SK-N-SH (cell line): ENCODE measurements at regions not wholly inside any gene's neighbourhood (a gene's known extent, or its start where the extent isn't known, plus 50 kb on each side); places are given as distances from the start of the nearest gene placed in this dataset.

Experiments used
- CTCF ChIA-PET: fragments of 300-600, 350-600 bp; formaldehyde crosslinking; extraction: SDS; loops from one replicate; lab custom pipeline; 2021; lab: Yijun Ruan, JAX
- POLR2A ChIA-PET: fragments of 350-600 bp; sonication (Branson Sonifier 250); formaldehyde crosslinking; extraction: SDS; loops from one replicate; lab custom pipeline; 2020; ENCODE audit warnings: antibody characterized with exemption, inconsistent platforms; lab: Yijun Ruan, JAX
- DNase-seq: peaks from one replicate; pipeline ENCODE4 v3.0.0; 2012
- H2AFZ ChIP-seq: fragments of 200-600 bp; sonication (generic); 2 replicates; pipeline ENCODE4 v1.8.1; 2016; ENCODE audit warnings: antibody characterized with exemption, mild to moderate bottlenecking, low read depth
- H3F3A ChIP-seq: fragments of 200-600 bp; sonication (generic); replicated peaks from 2 replicates; pipeline ENCODE3; 2016; ENCODE audit warnings: antibody characterized with exemption, mild to moderate bottlenecking; ENCODE audit not compliant: insufficient read depth
- H3K27ac ChIP-seq, 2 experiments: fragments of 200-500 bp in 1 of 2; fragments of 200-600 bp in 1 of 2; sonication (Bioruptor generic) in 1 of 2; sonication (generic), shearing (Covaris generic) in 1 of 2; 2 replicates each; pipeline versions ENCODE4 v1.5.1 to v1.6.1; 2014 to 2016; ENCODE audit warnings: low read depth in 2 of 2, inconsistent platforms in 1 of 2, low read length in 1 of 2, mild to moderate bottlenecking in 1 of 2, mixed read lengths in 1 of 2
- H3K27me3 ChIP-seq: fragments of 200-600 bp; sonication (generic), shearing (Covaris generic); 2 replicates; pipeline ENCODE4 v1.6.1; 2016; ENCODE audit warnings: mixed run types; ENCODE audit not compliant: insufficient read depth
- H3K36me3 ChIP-seq, 2 experiments: fragments of 200-500 bp in 1 of 2; fragments of 200-600 bp in 1 of 2; sonication (Bioruptor generic) in 1 of 2; sonication (generic) in 1 of 2; replicated peaks in 1 of 2; 2 replicates each; pipeline versions ENCODE3 to v1.5.1; 2014 to 2016; ENCODE audit warnings: low read length in 1 of 2, mild to moderate bottlenecking in 1 of 2; ENCODE audit not compliant: insufficient read depth in 2 of 2, control insufficient read depth in 1 of 2
- H3K4me1 ChIP-seq, 2 experiments: fragments of 200-500 bp in 1 of 2; fragments of 200-600 bp in 1 of 2; sonication (Bioruptor generic) in 1 of 2; sonication (generic), shearing (Covaris generic) in 1 of 2; 2 replicates each; pipeline versions ENCODE4 v1.5.1 to v1.6.1; 2014 to 2016; ENCODE audit warnings: low read depth in 1 of 2, low read length in 1 of 2, mixed run types in 1 of 2; ENCODE audit not compliant: insufficient read depth in 2 of 2, control insufficient read depth in 1 of 2
- H3K4me2 ChIP-seq: fragments of 200-600 bp; sonication (generic), shearing (Covaris generic); 2 replicates; pipeline ENCODE4 v1.6.1; 2017; ENCODE audit warnings: mixed run types
- H3K4me3 ChIP-seq, 2 experiments: fragments of 200-500 bp in 1 of 2; fragments of 200-600 bp in 1 of 2; sonication (Bioruptor generic) in 1 of 2; sonication (generic), shearing (Covaris generic) in 1 of 2; 2 replicates each; pipeline versions ENCODE4 v1.5.1 to v1.8.1; 2014 to 2016; ENCODE audit warnings: low read depth in 2 of 2, inconsistent platforms in 1 of 2, low read length in 1 of 2, mild to moderate bottlenecking in 1 of 2, mixed read lengths in 1 of 2, moderate library complexity in 1 of 2
- H3K79me2 ChIP-seq: fragments of 200-600 bp; sonication (generic); 2 replicates; pipeline ENCODE4 v1.8.1; 2017; ENCODE audit warnings: mild to moderate bottlenecking; ENCODE audit not compliant: insufficient read depth
- H3K9ac ChIP-seq: fragments of 200-600 bp; sonication (generic); 2 replicates; pipeline ENCODE4 v1.6.1; 2017; ENCODE audit warnings: mixed run types
- H3K9me2 ChIP-seq: fragments of 200-600 bp; sonication (generic); 2 replicates; pipeline ENCODE4 v1.6.1; 2017; ENCODE audit warnings: mixed run types
- H3K9me3 ChIP-seq: fragments of 200-600 bp; sonication (generic); 2 replicates; pipeline ENCODE4 v1.6.1; 2017; ENCODE audit warnings: mixed run types, mild to moderate bottlenecking, moderate library complexity
- H4K20me1 ChIP-seq: fragments of 200-600 bp; sonication (generic); 2 replicates; pipeline ENCODE4 v1.6.1; 2017; ENCODE audit warnings: mild to moderate bottlenecking, mixed run types; ENCODE audit not compliant: insufficient read depth
- ELF1 ChIP-seq: IDR thresholded peaks from 2 replicates; pipeline ENCODE4 v1.4.0; 2012
- EZH2phosphoT487 ChIP-seq: fragments of 200-600 bp; sonication (generic); IDR thresholded peaks from 2 replicates; pipeline ENCODE4 v1.6.1; 2017; ENCODE audit warnings: low read depth, mixed run types, mild to moderate bottlenecking, antibody characterized with exemption, moderate library complexity, borderline replicate concordance
- FOXM1 ChIP-seq: IDR thresholded peaks from 2 replicates; pipeline ENCODE4 v1.4.0; 2012; ENCODE audit warnings: low read depth, mild to moderate bottlenecking
- GABPA ChIP-seq: IDR thresholded peaks from 2 replicates; pipeline ENCODE4 v1.4.0; 2012; ENCODE audit warnings: low read depth, mild to moderate bottlenecking
- JUND ChIP-seq: IDR thresholded peaks from 2 replicates; pipeline ENCODE4 v1.4.0; 2012
- MEF2A ChIP-seq: IDR thresholded peaks from 2 replicates; pipeline ENCODE4 v1.4.0; 2012; ENCODE audit warnings: low read depth, borderline replicate concordance
- MXI1 ChIP-seq: IDR thresholded peaks from 2 replicates; pipeline ENCODE4 v1.6.1; 2012; ENCODE audit warnings: mild to moderate bottlenecking, low read depth, low read length, improper control_type of control experiment
- NRF1 ChIP-seq: IDR thresholded peaks from 2 replicates; pipeline ENCODE4 v1.6.1; 2012; ENCODE audit warnings: low read depth, mild to moderate bottlenecking, low read length
- RAD21 ChIP-seq: IDR thresholded peaks from 2 replicates; pipeline ENCODE4 v1.6.1; 2012; ENCODE audit warnings: mild to moderate bottlenecking, low read length
- RCOR1 ChIP-seq: fragments of 150-350 bp; IDR thresholded peaks from 2 replicates; pipeline ENCODE4 v1.6.1; 2017; ENCODE audit warnings: antibody characterized with exemption, low read length
- TAF1 ChIP-seq: IDR thresholded peaks from 2 replicates; pipeline ENCODE4 v1.6.1; 2012; ENCODE audit warnings: low read depth, mild to moderate bottlenecking, low read length, moderate library complexity, borderline replicate concordance
- TEAD4 ChIP-seq: IDR thresholded peaks from 2 replicates; pipeline ENCODE4 v1.4.0; 2012; ENCODE audit warnings: mild to moderate bottlenecking, borderline replicate concordance; ENCODE audit not compliant: insufficient read depth
- YY1 ChIP-seq: IDR thresholded peaks from 2 replicates; pipeline ENCODE4 v1.4.0; 2012; ENCODE audit warnings: low read depth, mild to moderate bottlenecking
- WGBS: methylation state at CpG from one replicate; pipeline ENCODE4 v1.1.6; 2017; ENCODE audit warnings: low lambda C conversion rate; 5-methylcytosine and 5-hydroxymethylcytosine counted together
- TF ChIP-seq, protein P1 (sequence below): IDR thresholded peaks from 2 replicates; pipeline ENCODE4; 2012
- TF ChIP-seq, protein P2 (sequence below): IDR thresholded peaks from 2 replicates; pipeline ENCODE4 v1.6.1; 2012; ENCODE audit warnings: mild to moderate bottlenecking, low read depth, low read length, moderate library complexity

DNA sequence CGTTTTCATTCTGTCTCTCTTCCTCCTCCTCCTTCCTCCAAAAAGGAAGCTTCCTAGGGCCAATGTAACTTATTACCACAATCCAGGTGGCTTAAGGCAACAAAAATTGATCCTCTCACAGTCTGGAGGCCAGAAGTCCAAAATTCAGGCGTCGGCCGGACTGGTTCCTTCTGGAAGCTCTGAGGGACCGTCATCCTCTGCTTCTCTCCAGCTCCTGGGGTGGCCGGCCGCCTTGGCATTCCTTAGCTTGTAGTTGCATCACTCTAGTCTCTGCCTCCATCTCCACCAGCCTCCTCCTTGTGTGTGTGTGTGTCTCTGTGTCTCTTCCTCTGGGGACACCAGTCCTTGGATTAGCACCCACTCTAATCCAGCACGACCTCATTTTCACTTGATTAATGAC is 89.0 kb upstream of the NPTX2 start (continued):
- TF ChIP-seq, protein P1, sequence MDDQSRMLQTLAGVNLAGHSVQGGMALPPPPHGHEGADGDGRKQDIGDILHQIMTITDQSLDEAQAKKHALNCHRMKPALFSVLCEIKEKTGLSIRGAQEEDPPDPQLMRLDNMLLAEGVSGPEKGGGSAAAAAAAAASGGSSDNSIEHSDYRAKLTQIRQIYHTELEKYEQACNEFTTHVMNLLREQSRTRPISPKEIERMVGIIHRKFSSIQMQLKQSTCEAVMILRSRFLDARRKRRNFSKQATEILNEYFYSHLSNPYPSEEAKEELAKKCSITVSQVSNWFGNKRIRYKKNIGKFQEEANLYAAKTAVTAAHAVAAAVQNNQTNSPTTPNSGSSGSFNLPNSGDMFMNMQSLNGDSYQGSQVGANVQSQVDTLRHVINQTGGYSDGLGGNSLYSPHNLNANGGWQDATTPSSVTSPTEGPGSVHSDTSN = no peak
- TF ChIP-seq GABPA = no peak
- no peak for TF ChIP-seq TAF1
- TF ChIP-seq YY1 = no peak

DNA sequence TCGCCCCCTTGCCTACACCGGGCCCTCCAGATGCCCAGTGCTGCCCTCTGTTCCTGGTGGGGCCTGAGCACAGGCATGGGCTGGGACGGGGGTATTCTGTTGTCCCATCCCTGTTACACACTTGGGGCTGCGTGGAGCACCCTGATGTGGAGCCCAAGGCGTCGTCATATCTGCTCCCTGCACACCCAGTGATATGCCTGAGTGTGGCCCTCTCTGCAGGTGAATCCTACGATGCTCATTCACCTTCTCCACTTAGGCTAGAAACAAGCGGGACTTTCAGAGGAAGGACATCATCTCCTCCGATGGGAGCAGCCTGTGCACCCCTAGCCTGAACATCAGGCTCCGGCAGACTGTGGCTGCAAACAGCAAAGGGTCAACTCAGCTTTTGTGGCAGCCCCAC is 91.0 kb upstream of the NPTX2 start:
- CTCF ChIA-PET = interaction anchor here (0.6 to 1.4 kb wide), 2 partner anchors 41 to 98 kb away, joined by 3 read pairs; no protein-coding TSS in a partner anchor
- no peak for TF ChIP-seq RAD21
- TF ChIP-seq MXI1 = no peak
- no peak for TF ChIP-seq RCOR1
- no peak for TF ChIP-seq EZH2phosphoT487
- no peak for TF ChIP-seq ELF1
- TF ChIP-seq MEF2A = no peak
- Histone ChIP-seq H3F3A (no peaks in the 10 kb centered on the region), H3K4me3 (no peak overlapping the region), H3K9me2 (no peaks in the 10 kb centered on the region), H3K27ac (no peak overlapping the region), H4K20me1 (no peaks in the 10 kb centered on the region), H3K36me3 (no peaks in the 10 kb centered on the region), H3K79me2 (no peaks in the 10 kb centered on the region), H2AFZ (no peak overlapping the region), H3K4me1 (no peaks in the 10 kb centered on the region), H3K27me3 (no peaks in the 10 kb centered on the region), H3K9ac (no peak overlapping the region), H3K4me2 (no peak overlapping the region), H3K9me3 (no peaks in the 10 kb centered on the region)
- DNase-seq = no peak
- POLR2A ChIA-PET = no interaction called here
- 47% methylated on average over 10 of the region's 10 CpGs for WGBS

DNA sequence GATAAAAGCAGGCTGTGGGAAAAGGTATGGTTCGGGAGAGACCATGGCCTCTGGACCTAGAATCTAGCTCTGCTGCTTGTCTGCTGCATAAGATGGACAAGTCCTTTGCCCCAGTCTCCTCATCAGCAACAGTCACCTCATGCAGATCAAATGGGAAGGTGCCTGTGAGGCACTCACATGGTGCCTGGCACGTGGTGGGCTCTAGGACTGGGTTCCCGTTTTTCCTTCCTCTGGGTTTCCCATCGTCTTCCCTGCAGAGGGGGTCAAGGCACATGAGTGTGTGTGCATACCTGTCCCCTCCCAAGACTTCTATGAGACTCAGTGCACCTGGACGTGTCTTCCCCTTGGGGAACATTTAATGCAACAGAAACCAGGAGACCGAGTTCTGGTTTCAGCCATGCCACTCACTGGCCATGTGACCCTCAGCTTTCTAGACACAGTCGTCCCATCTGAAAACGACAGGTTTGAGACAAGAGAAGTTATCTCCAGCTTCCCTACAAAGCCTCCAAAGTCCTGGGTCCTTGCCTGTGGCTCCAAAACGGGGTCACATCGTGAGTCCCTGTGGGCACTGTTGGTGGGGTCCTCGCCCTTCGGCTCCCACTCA is 95.9 kb upstream of the NPTX2 start:
- no peaks in the 10 kb centered on the region for H3K27me3 ChIP-seq
- no peaks in the 10 kb centered on the region for H3K4me1 ChIP-seq
- H3K36me3 ChIP-seq = no peaks in the 10 kb centered on the region
- CTCF ChIA-PET = no interaction called here
- POLR2A ChIA-PET = no interaction called here
- no peak overlapping the region for H3K4me3 ChIP-seq
- H3F3A ChIP-seq = no peaks in the 10 kb centered on the region
- TF ChIP-seq, protein P2, sequence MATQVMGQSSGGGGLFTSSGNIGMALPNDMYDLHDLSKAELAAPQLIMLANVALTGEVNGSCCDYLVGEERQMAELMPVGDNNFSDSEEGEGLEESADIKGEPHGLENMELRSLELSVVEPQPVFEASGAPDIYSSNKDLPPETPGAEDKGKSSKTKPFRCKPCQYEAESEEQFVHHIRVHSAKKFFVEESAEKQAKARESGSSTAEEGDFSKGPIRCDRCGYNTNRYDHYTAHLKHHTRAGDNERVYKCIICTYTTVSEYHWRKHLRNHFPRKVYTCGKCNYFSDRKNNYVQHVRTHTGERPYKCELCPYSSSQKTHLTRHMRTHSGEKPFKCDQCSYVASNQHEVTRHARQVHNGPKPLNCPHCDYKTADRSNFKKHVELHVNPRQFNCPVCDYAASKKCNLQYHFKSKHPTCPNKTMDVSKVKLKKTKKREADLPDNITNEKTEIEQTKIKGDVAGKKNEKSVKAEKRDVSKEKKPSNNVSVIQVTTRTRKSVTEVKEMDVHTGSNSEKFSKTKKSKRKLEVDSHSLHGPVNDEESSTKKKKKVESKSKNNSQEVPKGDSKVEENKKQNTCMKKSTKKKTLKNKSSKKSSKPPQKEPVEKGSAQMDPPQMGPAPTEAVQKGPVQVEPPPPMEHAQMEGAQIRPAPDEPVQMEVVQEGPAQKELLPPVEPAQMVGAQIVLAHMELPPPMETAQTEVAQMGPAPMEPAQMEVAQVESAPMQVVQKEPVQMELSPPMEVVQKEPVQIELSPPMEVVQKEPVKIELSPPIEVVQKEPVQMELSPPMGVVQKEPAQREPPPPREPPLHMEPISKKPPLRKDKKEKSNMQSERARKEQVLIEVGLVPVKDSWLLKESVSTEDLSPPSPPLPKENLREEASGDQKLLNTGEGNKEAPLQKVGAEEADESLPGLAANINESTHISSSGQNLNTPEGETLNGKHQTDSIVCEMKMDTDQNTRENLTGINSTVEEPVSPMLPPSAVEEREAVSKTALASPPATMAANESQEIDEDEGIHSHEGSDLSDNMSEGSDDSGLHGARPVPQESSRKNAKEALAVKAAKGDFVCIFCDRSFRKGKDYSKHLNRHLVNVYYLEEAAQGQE = no peak
- TF ChIP-seq NRF1 (no peak), MEF2A (no peak), EZH2phosphoT487 (no peak), YY1 (no peak), FOXM1 (no peak), JUND (no peak), TEAD4 (no peak)
- TF ChIP-seq, protein P1 = no peak
- no peak overlapping the region for H3K27ac ChIP-seq
- H4K20me1 ChIP-seq = no peaks in the 10 kb centered on the region
- no peak overlapping the region for H3K4me2 ChIP-seq
- no peaks in the 10 kb centered on the region for H3K9me2 ChIP-seq
- 31% methylated on average over 12 of the region's 12 CpGs for WGBS
- no peak overlapping the region for H2AFZ ChIP-seq
- no peak for DNase-seq
- no peaks in the 10 kb centered on the region for H3K79me2 ChIP-seq
- no peak overlapping the region for H3K9ac ChIP-seq
- H3K9me3 ChIP-seq = no peaks in the 10 kb centered on the region
